B cell (primary cell): ENCODE measurements at regions not wholly inside any gene's neighbourhood (a gene's known extent, or its start where the extent isn't known, plus 50 kb on each side); places are given as distances from the start of the nearest gene placed in this dataset.

Experiments used
- ATAC-seq: fragments of 200-7000 bp; cut with Tn5 transposase; one replicate; pipeline ENCODE4 v1.10.0; 2021; ENCODE audit warnings: low read depth, mild to moderate bottlenecking, moderate number of reproducible peaks, moderate library complexity
- CTCF ChIA-PET: fragments of 350-600 bp; sonication (Branson Sonifier 250); formaldehyde crosslinking; loops from one replicate; lab custom pipeline; 2021; ENCODE audit warnings: antibody characterized with exemption, inconsistent platforms; lab: Charles Lee
- POLR2A ChIA-PET: fragments of 350-600 bp; sonication (Branson Sonifier 250); formaldehyde crosslinking; loops from one replicate; lab custom pipeline; 2021; ENCODE audit warnings: antibody characterized with exemption; lab: Charles Lee
- DNase-seq: peaks from one replicate; pipeline ENCODE4 v3.0.0; 2013
- H2AFZ ChIP-seq: 2 replicates; pipeline ENCODE4 v1.6.1; 2012; ENCODE audit warnings: mild to moderate bottlenecking, low read depth, low read length; ENCODE audit not compliant: insufficient read depth, poor library complexity, severe bottlenecking
- H3K27ac ChIP-seq, 2 donors: 1 replicate in 1 of 2; 2 replicates in 1 of 2; pipeline ENCODE4 v1.5.1; 2012 to 2013; ENCODE audit warnings: low read length in 2 of 2, mild to moderate bottlenecking in 2 of 2, moderate library complexity in 1 of 2
- H3K27me3 ChIP-seq, 4 experiments: fragments of 200-600 bp in 1 of 4; sonication (generic) in 1 of 4; replicated peaks in 1 of 4; 1 replicate in 2 of 4; 2 replicates in 2 of 4; pipeline versions ENCODE4 v1.6.1 to v1.7.0; 2013 to 2016; ENCODE audit warnings: low read length in 3 of 4, mild to moderate bottlenecking in 2 of 4, mixed read lengths in 1 of 4, moderate library complexity in 1 of 4; ENCODE audit not compliant: insufficient read depth in 4 of 4, control insufficient read depth in 3 of 4; ENCODE audit errors: control extremely low read depth in 1 of 4
- H3K36me3 ChIP-seq, 2 experiments: replicated peaks in 1 of 2; 1 replicate in 1 of 2; 2 replicates in 1 of 2; pipeline versions ENCODE4 v1.6.1 to v1.7.1; 2013; ENCODE audit warnings: low read length in 1 of 2; ENCODE audit not compliant: insufficient read depth in 2 of 2, control insufficient read depth in 1 of 2; ENCODE audit errors: control extremely low read depth in 1 of 2, extremely low read depth in 1 of 2
- H3K4me1 ChIP-seq, 2 donors: fragments of 200-600 bp in 1 of 2; sonication (generic) in 1 of 2; 1 replicate in 1 of 2; 2 replicates in 1 of 2; pipeline versions ENCODE4 v1.5.1 to v1.6.1; 2013 to 2017; ENCODE audit warnings: low read length in 2 of 2; ENCODE audit not compliant: control insufficient read depth in 2 of 2, insufficient read depth in 2 of 2
- H3K4me2 ChIP-seq: replicated peaks from 2 replicates; pipeline ENCODE3; 2012; ENCODE audit warnings: mild to moderate bottlenecking, low read depth, low read length; ENCODE audit not compliant: poor library complexity, severe bottlenecking
- H3K4me3 ChIP-seq, 5 experiments: fragments of 200-600 bp in 1 of 5; sonication (generic) in 1 of 5; 1 replicate in 3 of 5; 2 replicates in 2 of 5; pipeline versions ENCODE4 v1.5.1 to v1.7.0; 2011 to 2016; ENCODE audit warnings: low read length in 4 of 5, mild to moderate bottlenecking in 4 of 5, low read depth in 2 of 5, control low read depth in 1 of 5, moderate library complexity in 1 of 5; ENCODE audit not compliant: insufficient read depth in 1 of 5; ENCODE audit errors: control extremely low read depth in 1 of 5, extremely low read depth in 1 of 5
- H3K79me2 ChIP-seq: fragments of 200-600 bp; sonication (generic); one replicate; pipeline ENCODE4 v1.6.0; 2016; ENCODE audit warnings: low read length; ENCODE audit not compliant: control insufficient read depth, insufficient read depth
- H3K9ac ChIP-seq: fragments of 200-600 bp; sonication (generic); 2 replicates; pipeline ENCODE4 v1.6.1; 2017; ENCODE audit warnings: mild to moderate bottlenecking, low read length, moderate library complexity
- H3K9me3 ChIP-seq, 3 donors: one replicate each; pipeline versions ENCODE4 v1.6.1 to v1.7.1; 2013; ENCODE audit warnings: low read length in 2 of 3; ENCODE audit not compliant: control insufficient read depth in 2 of 3, insufficient read depth in 1 of 3; ENCODE audit errors: control extremely low read depth in 1 of 3
- H4K20me1 ChIP-seq: 2 replicates; pipeline ENCODE4 v1.6.0; 2012; ENCODE audit warnings: mild to moderate bottlenecking, low read length; ENCODE audit not compliant: insufficient read depth, control insufficient read depth, poor library complexity, severe bottlenecking
- H3K27ac Mint-ChIP-seq: one replicate; pipeline ENCODE4 v1.8.0; 2021; ENCODE audit warnings: mixed read lengths
- H3K27me3 Mint-ChIP-seq: one replicate; pipeline ENCODE4 v1.8.0; 2021; ENCODE audit warnings: mixed read lengths
- H3K4me1 Mint-ChIP-seq: one replicate; pipeline ENCODE4 v1.8.0; 2021; ENCODE audit warnings: mixed read lengths
- H3K4me3 Mint-ChIP-seq: one replicate; pipeline ENCODE4 v1.8.0; 2021; ENCODE audit warnings: mixed read lengths
- H3K9me3 Mint-ChIP-seq: one replicate; pipeline ENCODE4 v1.8.0; 2022; ENCODE audit warnings: mixed read lengths; ENCODE audit not compliant: insufficient read depth
- EZH2 ChIP-seq: IDR thresholded peaks from 2 replicates; pipeline ENCODE4 v1.6.1; 2012; ENCODE audit warnings: borderline replicate concordance, low read depth, mild to moderate bottlenecking, moderate library complexity, low read length; ENCODE audit not compliant: insufficient read depth, poor library complexity, severe bottlenecking
- WGBS: methylation state at CpG from one replicate; pipeline ENCODE4 v1.1.5; 2013; ENCODE audit warnings: missing lambda C conversion rate; ENCODE audit not compliant: insufficient coverage; 5-methylcytosine and 5-hydroxymethylcytosine counted together
- intact Hi-C: fragments of 100-400 bp; cut with micrococcal nuclease; formaldehyde crosslinking; loops from one replicate; pipeline ENCODE4 v1.10.0; 2022
- TF ChIP-seq, protein P1 (sequence below): fragments of 200-600 bp; IDR thresholded peaks from one replicate; pipeline ENCODE4 v1.8.0; 2022; ENCODE audit warnings: antibody characterized with exemption, mild to moderate bottlenecking

DNA sequence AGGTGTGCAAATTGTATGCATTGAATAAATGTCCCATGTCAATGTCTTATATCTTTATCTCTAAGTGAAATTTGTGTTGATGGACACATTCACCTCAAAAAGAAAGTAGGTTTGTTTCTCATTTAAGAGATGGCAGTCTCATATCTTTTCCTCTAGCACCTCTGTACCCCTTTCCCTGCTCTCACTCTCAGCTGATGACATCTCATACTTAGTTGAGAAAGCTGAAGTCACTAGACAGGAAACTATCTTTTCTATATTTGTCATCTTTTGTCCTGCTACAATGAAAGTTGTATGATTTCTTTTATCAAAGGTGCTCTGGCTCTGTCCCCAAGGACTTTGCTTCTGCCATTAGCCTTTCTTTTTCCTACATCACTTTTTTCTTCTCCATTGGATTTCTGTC, 84.0 kb upstream of the GRPR start:
- Mint-ChIP-seq H3K4me1 (peaks cover 17% of the 10 kb centered on the region), H3K9me3 (no peaks in the 10 kb centered on the region), H3K27me3 (no peaks in the 10 kb centered on the region), H3K4me3 (no peak overlapping the region), H3K27ac (no peak overlapping the region)
- DNase-seq (no peak), ATAC-seq (no peak)
- TF ChIP-seq, protein P1, sequence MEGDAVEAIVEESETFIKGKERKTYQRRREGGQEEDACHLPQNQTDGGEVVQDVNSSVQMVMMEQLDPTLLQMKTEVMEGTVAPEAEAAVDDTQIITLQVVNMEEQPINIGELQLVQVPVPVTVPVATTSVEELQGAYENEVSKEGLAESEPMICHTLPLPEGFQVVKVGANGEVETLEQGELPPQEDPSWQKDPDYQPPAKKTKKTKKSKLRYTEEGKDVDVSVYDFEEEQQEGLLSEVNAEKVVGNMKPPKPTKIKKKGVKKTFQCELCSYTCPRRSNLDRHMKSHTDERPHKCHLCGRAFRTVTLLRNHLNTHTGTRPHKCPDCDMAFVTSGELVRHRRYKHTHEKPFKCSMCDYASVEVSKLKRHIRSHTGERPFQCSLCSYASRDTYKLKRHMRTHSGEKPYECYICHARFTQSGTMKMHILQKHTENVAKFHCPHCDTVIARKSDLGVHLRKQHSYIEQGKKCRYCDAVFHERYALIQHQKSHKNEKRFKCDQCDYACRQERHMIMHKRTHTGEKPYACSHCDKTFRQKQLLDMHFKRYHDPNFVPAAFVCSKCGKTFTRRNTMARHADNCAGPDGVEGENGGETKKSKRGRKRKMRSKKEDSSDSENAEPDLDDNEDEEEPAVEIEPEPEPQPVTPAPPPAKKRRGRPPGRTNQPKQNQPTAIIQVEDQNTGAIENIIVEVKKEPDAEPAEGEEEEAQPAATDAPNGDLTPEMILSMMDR: no peak
- no peak for TF ChIP-seq EZH2
- no peaks in the 10 kb centered on the region for H4K20me1 ChIP-seq
- H3K4me3 ChIP-seq: no peak overlapping the region
- no peaks in the 10 kb centered on the region for H3K9me3 ChIP-seq
- H3K36me3 ChIP-seq: no peaks in the 10 kb centered on the region
- ChIA-PET CTCF (interaction anchor here (0.6 kb wide), 1 partner anchor 502 kb away, joined by 3 read pairs; no protein-coding TSS in a partner anchor), POLR2A (no interaction called here)
- no peaks in the 10 kb centered on the region for H3K79me2 ChIP-seq
- H3K27me3 ChIP-seq: no peaks in the 10 kb centered on the region
- H3K4me2 ChIP-seq: peak overlapping the region; percentile 35
- peaks cover 15 to 18% of the 10 kb centered on the region in 2 donors for H3K4me1 ChIP-seq
- intact Hi-C loops: no loop called here
- H3K27ac ChIP-seq: peak overlapping the region in 1 of 2 donors; percentile 41
- no peak overlapping the region for H3K9ac ChIP-seq
- H2AFZ ChIP-seq: no peak overlapping the region

- ChIA-PET POLR2A (no interaction called here), CTCF (no interaction called here)
- Histone ChIP-seq H3K27ac (no peak overlapping the region), H3K79me2 (no peaks in the 10 kb centered on the region), H2AFZ (no peak overlapping the region), H3K9ac (no peak overlapping the region), H3K27me3 (no peaks in the 10 kb centered on the region), H3K9me3 (no peaks in the 10 kb centered on the region), H3K4me1 (peaks cover 0 to 3% of the 10 kb centered on the region in 2 donors), H3K36me3 (no peaks in the 10 kb centered on the region), H3K4me2 (no peak overlapping the region), H4K20me1 (no peaks in the 10 kb centered on the region), H3K4me3 (no peak overlapping the region)
- H3K27ac Mint-ChIP-seq: no peak overlapping the region
- TF ChIP-seq EZH2: no peak
- TF ChIP-seq, protein P1: no peak
- DNase-seq (no peak), ATAC-seq (no peak)
- intact Hi-C loops: no loop called here
- peaks cover 3% of the 10 kb centered on the region for H3K4me1 Mint-ChIP-seq
- H3K27me3 Mint-ChIP-seq: no peaks in the 10 kb centered on the region
- no CpG with 5 or more reads among the region's 4 CpGs for WGBS
- no peak overlapping the region for H3K4me3 Mint-ChIP-seq
- H3K9me3 Mint-ChIP-seq: no peaks in the 10 kb centered on the region
These were observed 90.0 kb upstream of the GRPR start for GRCh38 chrX:16033331-16033730.
